ENCODE measurements at regions not wholly inside any gene's neighbourhood (a gene's known extent, or its start where the extent isn't known, plus 50 kb on each side); places are given as distances from the start of the nearest gene placed in this dataset.
A peak's percentile ranks its signal among the peaks of the same experiment; 100 is the strongest.

GRCh38 chr14:51554339-51554920, 97.3 kb upstream of the FRMD6 start:
- 87 to 92% methylated on average over 7 to 8 of the region's 8 CpGs for WGBS, 2 experiments (ENCODE audit: insufficient coverage in 2 of 2)
- Histone ChIP-seq H3K27ac (ENCODE audit: low read depth, low read length, severe bottlenecking) (peak overlapping the region; percentile 91), H3K4me1 (ENCODE audit: control insufficient read depth, insufficient read depth, low read length, poor library complexity, severe bottlenecking) (peaks cover 24% of the 10 kb centered on the region), H3K4me3 (ENCODE audit: extremely low read depth, insufficient read depth, low read length, poor library complexity, severe bottlenecking) (no peak overlapping the region), H3K36me3 (ENCODE audit: control insufficient read depth, insufficient read depth, low read length) (no peaks in the 10 kb centered on the region), H3K9me3 (ENCODE audit: control insufficient read depth, low read length) (no peaks in the 10 kb centered on the region)

- 83 to 100% methylated on average over 1 of the region's 2 CpGs for WGBS, 2 experiments (ENCODE audit: insufficient coverage in 2 of 2)
- no peak overlapping the region for H3K4me3 ChIP-seq (ENCODE audit: extremely low read depth, insufficient read depth, low read length, poor library complexity, severe bottlenecking)
- peak overlapping the region; percentile 91 for H3K27ac ChIP-seq (ENCODE audit: low read depth, low read length, severe bottlenecking)
- peaks cover 24% of the 10 kb centered on the region for H3K4me1 ChIP-seq (ENCODE audit: control insufficient read depth, insufficient read depth, low read length, poor library complexity, severe bottlenecking)
- H3K9me3 ChIP-seq (ENCODE audit: control insufficient read depth, low read length) = no peaks in the 10 kb centered on the region
- no peaks in the 10 kb centered on the region for H3K36me3 ChIP-seq (ENCODE audit: control insufficient read depth, insufficient read depth, low read length)
Observed at GRCh38 chr14:51554953-51555352, 96.8 kb upstream of the FRMD6 start.

- Histone ChIP-seq H3K4me1 (ENCODE audit: control insufficient read depth, insufficient read depth, low read length, poor library complexity, severe bottlenecking) (peaks cover 6% of the 10 kb centered on the region), H3K27ac (ENCODE audit: low read depth, low read length, severe bottlenecking) (no peak overlapping the region), H3K9me3 (ENCODE audit: control insufficient read depth, low read length) (no peaks in the 10 kb centered on the region), H3K36me3 (ENCODE audit: control insufficient read depth, insufficient read depth, low read length) (no peaks in the 10 kb centered on the region), H3K4me3 (ENCODE audit: extremely low read depth, insufficient read depth, low read length, poor library complexity, severe bottlenecking) (no peak overlapping the region)
- 75 to 88% methylated on average over 2 of the region's 2 CpGs for WGBS, 2 experiments (ENCODE audit: insufficient coverage in 2 of 2)
Observed at GRCh38 chr14:51561141-51561540, 90.6 kb upstream of the FRMD6 start.

GRCh38 chr14:51562816-51563215, 88.9 kb upstream of the FRMD6 start:
- Histone ChIP-seq H3K27ac (ENCODE audit: low read depth, low read length, severe bottlenecking) (no peak overlapping the region), H3K4me1 (ENCODE audit: control insufficient read depth, insufficient read depth, low read length, poor library complexity, severe bottlenecking) (peaks cover 6% of the 10 kb centered on the region), H3K36me3 (ENCODE audit: control insufficient read depth, insufficient read depth, low read length) (no peaks in the 10 kb centered on the region), H3K4me3 (ENCODE audit: extremely low read depth, insufficient read depth, low read length, poor library complexity, severe bottlenecking) (no peak overlapping the region), H3K9me3 (ENCODE audit: control insufficient read depth, low read length) (no peaks in the 10 kb centered on the region)
- WGBS, 2 experiments (ENCODE audit: insufficient coverage in 2 of 2) = 82 to 95% methylated on average over 4 to 5 of the region's 5 CpGs

- Histone ChIP-seq H3K9me3 (ENCODE audit: control insufficient read depth, low read length) (no peaks in the 10 kb centered on the region), H3K4me1 (ENCODE audit: control insufficient read depth, insufficient read depth, low read length, poor library complexity, severe bottlenecking) (peaks cover 6% of the 10 kb centered on the region), H3K27ac (ENCODE audit: low read depth, low read length, severe bottlenecking) (no peak overlapping the region), H3K4me3 (ENCODE audit: extremely low read depth, insufficient read depth, low read length, poor library complexity, severe bottlenecking) (no peak overlapping the region), H3K36me3 (ENCODE audit: control insufficient read depth, insufficient read depth, low read length) (no peaks in the 10 kb centered on the region)
- 90 to 100% methylated on average over 2 to 3 of the region's 3 CpGs for WGBS, 2 experiments (ENCODE audit: insufficient coverage in 2 of 2)
Observed at GRCh38 chr14:51563560-51563959, 88.2 kb upstream of the FRMD6 start.

GRCh38 chr14:51564460-51564859, 87.2 kb upstream of the FRMD6 start:
- Histone ChIP-seq H3K36me3 (ENCODE audit: control insufficient read depth, insufficient read depth, low read length) (no peaks in the 10 kb centered on the region), H3K4me1 (ENCODE audit: control insufficient read depth, insufficient read depth, low read length, poor library complexity, severe bottlenecking) (peaks cover 6% of the 10 kb centered on the region), H3K4me3 (ENCODE audit: extremely low read depth, insufficient read depth, low read length, poor library complexity, severe bottlenecking) (no peak overlapping the region), H3K27ac (ENCODE audit: low read depth, low read length, severe bottlenecking) (no peak overlapping the region), H3K9me3 (ENCODE audit: control insufficient read depth, low read length) (no peaks in the 10 kb centered on the region)
- WGBS, 2 experiments (ENCODE audit: insufficient coverage in 2 of 2) = 84 to 92% methylated on average over 3 of the region's 5 CpGs

- WGBS, 2 experiments (ENCODE audit: insufficient coverage in 2 of 2) = 73 to 100% methylated on average over 2 to 3 of the region's 6 CpGs
- no peak overlapping the region for H3K4me3 ChIP-seq (ENCODE audit: extremely low read depth, insufficient read depth, low read length, poor library complexity, severe bottlenecking)
- peaks cover 6% of the 10 kb centered on the region for H3K4me1 ChIP-seq (ENCODE audit: control insufficient read depth, insufficient read depth, low read length, poor library complexity, severe bottlenecking)
- H3K27ac ChIP-seq (ENCODE audit: low read depth, low read length, severe bottlenecking) = no peak overlapping the region
- no peaks in the 10 kb centered on the region for H3K36me3 ChIP-seq (ENCODE audit: control insufficient read depth, insufficient read depth, low read length)
- H3K9me3 ChIP-seq (ENCODE audit: control insufficient read depth, low read length) = no peaks in the 10 kb centered on the region
Observed at GRCh38 chr14:51564986-51565604, 86.6 kb upstream of the FRMD6 start.

GRCh38 chr14:51566831-51567582, 84.7 kb upstream of the FRMD6 start:
- Histone ChIP-seq H3K4me1 (ENCODE audit: control insufficient read depth, insufficient read depth, low read length, poor library complexity, severe bottlenecking) (peaks cover 6% of the 10 kb centered on the region), H3K9me3 (ENCODE audit: control insufficient read depth, low read length) (no peaks in the 10 kb centered on the region), H3K4me3 (ENCODE audit: extremely low read depth, insufficient read depth, low read length, poor library complexity, severe bottlenecking) (no peak overlapping the region), H3K27ac (ENCODE audit: low read depth, low read length, severe bottlenecking) (no peak overlapping the region), H3K36me3 (ENCODE audit: control insufficient read depth, insufficient read depth, low read length) (no peaks in the 10 kb centered on the region)
- WGBS, 2 experiments (ENCODE audit: insufficient coverage in 2 of 2) = 87 to 91% methylated on average over 4 to 5 of the region's 6 CpGs

- WGBS, 2 experiments (ENCODE audit: insufficient coverage in 2 of 2) = 87 to 100% methylated on average over 2 of the region's 2 CpGs
- H3K36me3 ChIP-seq (ENCODE audit: control insufficient read depth, insufficient read depth, low read length) = no peaks in the 10 kb centered on the region
- no peak overlapping the region for H3K4me3 ChIP-seq (ENCODE audit: extremely low read depth, insufficient read depth, low read length, poor library complexity, severe bottlenecking)
- H3K9me3 ChIP-seq (ENCODE audit: control insufficient read depth, low read length) = no peaks in the 10 kb centered on the region
- no peak overlapping the region for H3K27ac ChIP-seq (ENCODE audit: low read depth, low read length, severe bottlenecking)
- peaks cover 6% of the 10 kb centered on the region for H3K4me1 ChIP-seq (ENCODE audit: control insufficient read depth, insufficient read depth, low read length, poor library complexity, severe bottlenecking)
Observed at GRCh38 chr14:51568366-51568765, 83.3 kb upstream of the FRMD6 start.

- no peaks in the 10 kb centered on the region for H3K36me3 ChIP-seq (ENCODE audit: control insufficient read depth, insufficient read depth, low read length)
- no peak overlapping the region for H3K27ac ChIP-seq (ENCODE audit: low read depth, low read length, severe bottlenecking)
- H3K4me1 ChIP-seq (ENCODE audit: control insufficient read depth, insufficient read depth, low read length, poor library complexity, severe bottlenecking) = peaks cover 22% of the 10 kb centered on the region
- H3K4me3 ChIP-seq (ENCODE audit: extremely low read depth, insufficient read depth, low read length, poor library complexity, severe bottlenecking) = no peak overlapping the region
- no peaks in the 10 kb centered on the region for H3K9me3 ChIP-seq (ENCODE audit: control insufficient read depth, low read length)
- 82 to 100% methylated on average over 1 to 4 of the region's 6 CpGs for WGBS, 2 experiments (ENCODE audit: insufficient coverage in 2 of 2)
Observed at GRCh38 chr14:51573607-51574006, 78.1 kb upstream of the FRMD6 start.

- peaks cover 22% of the 10 kb centered on the region for H3K4me1 ChIP-seq (ENCODE audit: control insufficient read depth, insufficient read depth, low read length, poor library complexity, severe bottlenecking)
- no peak overlapping the region for H3K27ac ChIP-seq (ENCODE audit: low read depth, low read length, severe bottlenecking)
- H3K36me3 ChIP-seq (ENCODE audit: control insufficient read depth, insufficient read depth, low read length) = no peaks in the 10 kb centered on the region
- H3K4me3 ChIP-seq (ENCODE audit: extremely low read depth, insufficient read depth, low read length, poor library complexity, severe bottlenecking) = no peak overlapping the region
- H3K9me3 ChIP-seq (ENCODE audit: control insufficient read depth, low read length) = no peaks in the 10 kb centered on the region
Observed at GRCh38 chr14:51574009-51574408, 77.7 kb upstream of the FRMD6 start.

Data from mesodermal cell (in vitro differentiated cells).